Duodenal mucosa (tissue), 2 donors: ENCODE measurements at regions not wholly inside any gene's neighbourhood (a gene's known extent, or its start where the extent isn't known, plus 50 kb on each side); places are given as distances from the start of the nearest gene placed in this dataset.

Experiments used
- H3K27ac ChIP-seq: one replicate; pipeline ENCODE4 v1.7.0; 2013; ENCODE audit warnings: low read depth, low read length
- H3K27me3 ChIP-seq, 2 donors: one replicate each; pipeline ENCODE4 v1.7.0; 2013; ENCODE audit warnings: low read length in 2 of 2, control low read depth in 1 of 2; ENCODE audit not compliant: insufficient read depth in 2 of 2, control insufficient read depth in 1 of 2
- H3K36me3 ChIP-seq, 2 donors: one replicate each; pipeline ENCODE4 v1.7.0; 2013; ENCODE audit warnings: low read length in 2 of 2, control low read depth in 1 of 2; ENCODE audit not compliant: insufficient read depth in 2 of 2, control insufficient read depth in 1 of 2
- H3K4me1 ChIP-seq, 2 donors: one replicate each; pipeline ENCODE4 v1.7.0; 2013; ENCODE audit warnings: low read length in 2 of 2, control low read depth in 1 of 2; ENCODE audit not compliant: insufficient read depth in 2 of 2, control insufficient read depth in 1 of 2
- H3K4me3 ChIP-seq, 2 donors: one replicate each; pipeline ENCODE4 v1.7.0; 2013; ENCODE audit warnings: low read length in 2 of 2, low read depth in 1 of 2
- H3K9ac ChIP-seq, 2 donors: one replicate each; pipeline ENCODE4 v1.7.0; 2013; ENCODE audit warnings: low read length in 2 of 2, low read depth in 1 of 2
- H3K9me3 ChIP-seq, 2 donors: one replicate each; pipeline ENCODE4 v1.7.0; 2013; ENCODE audit warnings: low read length in 2 of 2, control low read depth in 1 of 2; ENCODE audit not compliant: control insufficient read depth in 1 of 2

GRCh38 chr12:45584336-45584735 lies 145.2 kb upstream of the ARID2 start:
- H3K9ac ChIP-seq, result no peak overlapping the region
- H3K27me3 ChIP-seq, result no peaks in the 10 kb centered on the region
- H3K36me3 ChIP-seq, result no peaks in the 10 kb centered on the region
- no peaks in the 10 kb centered on the region for H3K9me3 ChIP-seq
- no peak overlapping the region for H3K27ac ChIP-seq
- H3K4me3 ChIP-seq, result no peak overlapping the region
- H3K4me1 ChIP-seq, result peaks cover 30 to 31% of the 10 kb centered on the region in 2 donors

GRCh38 chr12:45585522-45586230 lies 143.8 kb upstream of the ARID2 start:
- Histone ChIP-seq H3K27ac (no peak overlapping the region), H3K9ac (no peak overlapping the region), H3K4me1 (peaks cover 30 to 31% of the 10 kb centered on the region in 2 donors), H3K4me3 (no peak overlapping the region), H3K27me3 (no peaks in the 10 kb centered on the region), H3K9me3 (no peaks in the 10 kb centered on the region), H3K36me3 (no peaks in the 10 kb centered on the region)

GRCh38 chr12:45586486-45586885 lies 143.0 kb upstream of the ARID2 start:
- no peak overlapping the region for H3K4me3 ChIP-seq
- peaks cover 30 to 31% of the 10 kb centered on the region in 2 donors for H3K4me1 ChIP-seq
- no peak overlapping the region for H3K9ac ChIP-seq
- H3K27ac ChIP-seq, result no peak overlapping the region
- no peaks in the 10 kb centered on the region for H3K9me3 ChIP-seq
- no peaks in the 10 kb centered on the region for H3K27me3 ChIP-seq
- no peaks in the 10 kb centered on the region for H3K36me3 ChIP-seq

- Histone ChIP-seq H3K27ac (no peak overlapping the region), H3K4me1 (peaks cover 30 to 31% of the 10 kb centered on the region in 2 donors), H3K27me3 (no peaks in the 10 kb centered on the region), H3K9me3 (no peaks in the 10 kb centered on the region), H3K9ac (no peak overlapping the region), H3K36me3 (no peaks in the 10 kb centered on the region), H3K4me3 (no peak overlapping the region)
Measured at GRCh38 chr12:45587012-45587411, 142.5 kb upstream of the ARID2 start.

GRCh38 chr12:45587877-45588533 lies 141.5 kb upstream of the ARID2 start:
- H3K4me1 ChIP-seq, result peaks cover 25 to 28% of the 10 kb centered on the region in 2 donors
- no peaks in the 10 kb centered on the region for H3K36me3 ChIP-seq
- H3K27me3 ChIP-seq, result no peaks in the 10 kb centered on the region
- no peak overlapping the region for H3K27ac ChIP-seq
- H3K4me3 ChIP-seq, result no peak overlapping the region
- no peaks in the 10 kb centered on the region for H3K9me3 ChIP-seq
- no peak overlapping the region for H3K9ac ChIP-seq

GRCh38 chr12:45590646-45591045 lies 138.9 kb upstream of the ARID2 start:
- no peaks in the 10 kb centered on the region for H3K27me3 ChIP-seq
- no peak overlapping the region for H3K9ac ChIP-seq
- H3K4me3 ChIP-seq, result no peak overlapping the region
- no peaks in the 10 kb centered on the region for H3K36me3 ChIP-seq
- H3K27ac ChIP-seq, result no peak overlapping the region
- peaks cover 24 to 25% of the 10 kb centered on the region in 2 donors for H3K4me1 ChIP-seq
- H3K9me3 ChIP-seq, result no peaks in the 10 kb centered on the region

GRCh38 chr12:45591635-45592034 lies 137.9 kb upstream of the ARID2 start:
- Histone ChIP-seq H3K4me3 (no peak overlapping the region), H3K27me3 (no peaks in the 10 kb centered on the region), H3K27ac (no peak overlapping the region), H3K4me1 (peaks cover 21 to 22% of the 10 kb centered on the region in 2 donors), H3K9me3 (no peaks in the 10 kb centered on the region), H3K36me3 (no peaks in the 10 kb centered on the region), H3K9ac (no peak overlapping the region)

- H3K36me3 ChIP-seq, result no peaks in the 10 kb centered on the region
- no peak overlapping the region for H3K4me3 ChIP-seq
- no peaks in the 10 kb centered on the region for H3K4me1 ChIP-seq
- no peak overlapping the region for H3K9ac ChIP-seq
- no peaks in the 10 kb centered on the region for H3K27me3 ChIP-seq
- H3K9me3 ChIP-seq, result no peaks in the 10 kb centered on the region
- H3K27ac ChIP-seq, result no peak overlapping the region
Measured at GRCh38 chr12:45596366-45596765, 133.1 kb upstream of the ARID2 start.

GRCh38 chr12:45598336-45598735 lies 131.2 kb upstream of the ARID2 start:
- Histone ChIP-seq H3K4me1 (no peaks in the 10 kb centered on the region), H3K27ac (no peak overlapping the region), H3K4me3 (no peak overlapping the region), H3K36me3 (no peaks in the 10 kb centered on the region), H3K27me3 (no peaks in the 10 kb centered on the region), H3K9me3 (no peaks in the 10 kb centered on the region), H3K9ac (no peak overlapping the region)

GRCh38 chr12:45598761-45599160 lies 130.7 kb upstream of the ARID2 start:
- Histone ChIP-seq H3K27ac (no peak overlapping the region), H3K9me3 (no peaks in the 10 kb centered on the region), H3K9ac (no peak overlapping the region), H3K4me3 (no peak overlapping the region), H3K27me3 (no peaks in the 10 kb centered on the region), H3K36me3 (no peaks in the 10 kb centered on the region), H3K4me1 (no peaks in the 10 kb centered on the region)
